Endothelial cell of umbilical vein (primary cell): ENCODE measurements at regions not wholly inside any gene's neighbourhood (a gene's known extent, or its start where the extent isn't known, plus 50 kb on each side); places are given as distances from the start of the nearest gene placed in this dataset.

Experiments
- BruUV-seq: library from RNA; stranded (reverse); fragments of 400-500 nt; replicated peaks from 2 replicates; lab custom pipeline; 2021; lab: Mats Ljungman, UMichigan
- CTCF ChIA-PET: fragments of 300-600, 350-600 bp; sonication (Branson Sonifier 250); formaldehyde crosslinking; loops from one replicate; lab custom pipeline; 2021; ENCODE audit warnings: antibody characterized with exemption, inconsistent platforms; lab: Charles Lee
- POLR2A ChIA-PET: fragments of 300-600, 350-600 bp; sonication (Branson Sonifier 250); formaldehyde crosslinking; loops from one replicate; lab custom pipeline; 2021; ENCODE audit warnings: antibody characterized with exemption, inconsistent platforms; lab: Charles Lee
- DNase-seq: peaks from one replicate; pipeline ENCODE4 v3.0.0-alpha.2; 2011; ENCODE audit warnings: low read depth, low spot score
- FAIRE-seq: peaks from 2 replicates; lab custom pipeline; 2011; peaks lifted over from hg19 to GRCh38; lab: Jason Lieb, UNC
- H2AFZ ChIP-seq: 2 replicates; pipeline ENCODE4 v1.6.0; 2012; ENCODE audit warnings: low read depth, low read length, control low read depth, inconsistent platforms
- H3K27ac ChIP-seq: 2 replicates; pipeline ENCODE4 v1.5.1; 2011; ENCODE audit warnings: low read depth, mild to moderate bottlenecking, control low read depth, low read length, moderate library complexity; ENCODE audit not compliant: insufficient read depth
- H3K27me3 ChIP-seq, 2 experiments: 2 replicates each; pipeline versions ENCODE4 v1.6.0 to v1.6.1; 2011; ENCODE audit warnings: low read length in 2 of 2, mixed read lengths in 1 of 2; ENCODE audit not compliant: control insufficient read depth in 2 of 2, insufficient read depth in 2 of 2
- H3K36me3 ChIP-seq, 2 experiments: 2 replicates in 1 of 2; 3 replicates in 1 of 2; pipeline ENCODE4 v1.5.1; 2011; ENCODE audit warnings: low read length in 2 of 2, mild to moderate bottlenecking in 1 of 2, moderate library complexity in 1 of 2; ENCODE audit not compliant: control insufficient read depth in 2 of 2, insufficient read depth in 2 of 2; ENCODE audit errors: extremely low read depth in 1 of 2
- H3K4me1 ChIP-seq: 3 replicates; pipeline ENCODE4 v1.5.1; 2011; ENCODE audit warnings: mild to moderate bottlenecking, low read length; ENCODE audit not compliant: control insufficient read depth, insufficient read depth; ENCODE audit errors: extremely low read depth
- H3K4me2 ChIP-seq: 2 replicates; pipeline ENCODE4 v1.6.1; 2011; ENCODE audit warnings: low read length, control low read depth, mixed read lengths; ENCODE audit not compliant: insufficient read depth
- H3K4me3 ChIP-seq, 3 experiments: fragments of 200-600 bp in 1 of 3; sonication (generic), shearing (Covaris generic) in 1 of 3; replicated peaks in 1 of 3; 2 replicates each; pipeline ENCODE4 v1.5.1; 2011 to 2016; ENCODE audit warnings: control low read depth in 3 of 3, low read length in 3 of 3, mild to moderate bottlenecking in 2 of 3, inconsistent platforms in 1 of 3, low read depth in 1 of 3, moderate library complexity in 1 of 3; ENCODE audit not compliant: insufficient read depth in 1 of 3
- H3K79me2 ChIP-seq: 2 replicates; pipeline ENCODE4 v1.6.0; 2012; ENCODE audit warnings: low read length, inconsistent platforms; ENCODE audit not compliant: control insufficient read depth, insufficient read depth
- H3K9ac ChIP-seq: replicated peaks from 2 replicates; pipeline ENCODE3; 2011; ENCODE audit warnings: low read length, control low read depth; ENCODE audit not compliant: insufficient read depth; ENCODE audit errors: extremely low read depth
- H3K9me1 ChIP-seq: replicated peaks from 3 replicates; pipeline ENCODE4 v1.6.0; 2011; ENCODE audit warnings: mild to moderate bottlenecking, low read length; ENCODE audit not compliant: control insufficient read depth, insufficient read depth; ENCODE audit errors: extremely low read depth
- H3K9me3 ChIP-seq: replicated peaks from 2 replicates; pipeline ENCODE4 v1.5.1; 2012; ENCODE audit warnings: low read length, inconsistent platforms; ENCODE audit not compliant: control insufficient read depth, insufficient read depth
- H4K20me1 ChIP-seq: replicated peaks from 2 replicates; pipeline ENCODE3; 2011; ENCODE audit warnings: mild to moderate bottlenecking, low read length; ENCODE audit not compliant: control insufficient read depth, insufficient read depth; ENCODE audit errors: extremely low read depth
- EZH2 ChIP-seq: IDR thresholded peaks from 2 replicates; pipeline ENCODE4 v1.6.1; 2012; ENCODE audit warnings: borderline replicate concordance, low read depth, mild to moderate bottlenecking, moderate library complexity, low read length, inconsistent platforms; ENCODE audit not compliant: severe bottlenecking
- FOS ChIP-seq: IDR thresholded peaks from 2 replicates; pipeline ENCODE4 v1.6.1; 2011; ENCODE audit warnings: mild to moderate bottlenecking, low read length, moderate library complexity, borderline replicate concordance; ENCODE audit not compliant: insufficient read depth
- GATA2 ChIP-seq: IDR thresholded peaks from 2 replicates; pipeline ENCODE4 v1.7.0; 2011; ENCODE audit warnings: low read depth, mild to moderate bottlenecking, moderate library complexity, mixed read lengths, low read length; ENCODE audit not compliant: insufficient read length, insufficient read depth
- JUN ChIP-seq: IDR thresholded peaks from 2 replicates; pipeline ENCODE4 v1.6.1; 2011; ENCODE audit warnings: borderline replicate concordance, low read depth; ENCODE audit not compliant: insufficient read length, insufficient read depth
- MYC ChIP-seq: IDR thresholded peaks from one replicate; pipeline ENCODE4 v1.6.1; 2011; ENCODE audit warnings: mild to moderate bottlenecking, low read depth, low read length
- POLR2A ChIP-seq: IDR thresholded peaks from 2 replicates; pipeline ENCODE4 v1.6.1; 2012; ENCODE audit warnings: low read depth, mild to moderate bottlenecking, control low read depth, low read length
- POLR2AphosphoS5 ChIP-seq: IDR thresholded peaks from 2 replicates; pipeline ENCODE4 v1.6.1; 2012; ENCODE audit warnings: low read depth, mild to moderate bottlenecking, control low read depth, low read length, moderate library complexity; ENCODE audit not compliant: insufficient read depth
- dilution Hi-C: fragments of 300-500 bp; cut with MboI; formaldehyde crosslinking; loops from one replicate; pipeline ENCODE4 v1.15.0; 2019; ENCODE audit warnings: low sequenced_read_pairs; ENCODE audit not compliant: extremely low pct_ligation_motif_present
- intact Hi-C: fragments of 100-400 bp; cut with micrococcal nuclease; formaldehyde crosslinking; loops from one replicate; pipeline ENCODE4 v1.10.0; 2022
- TF ChIP-seq, protein P1 (sequence below), 2 donors: IDR thresholded peaks; 1 replicate in 1 of 2; 2 replicates in 1 of 2; pipeline ENCODE4 v1.5.1; 2011; ENCODE audit warnings: low read length in 2 of 2, mild to moderate bottlenecking in 2 of 2, moderate library complexity in 2 of 2, control low read depth in 1 of 2, inconsistent platforms in 1 of 2, low read depth in 1 of 2; ENCODE audit not compliant: insufficient read depth in 1 of 2; ENCODE audit errors: extremely low read depth in 1 of 2
- TF ChIP-seq, protein P2 (sequence below): IDR thresholded peaks from 2 replicates; pipeline ENCODE4 v1.6.1; 2011; ENCODE audit not compliant: insufficient read depth, insufficient read length

DNA sequence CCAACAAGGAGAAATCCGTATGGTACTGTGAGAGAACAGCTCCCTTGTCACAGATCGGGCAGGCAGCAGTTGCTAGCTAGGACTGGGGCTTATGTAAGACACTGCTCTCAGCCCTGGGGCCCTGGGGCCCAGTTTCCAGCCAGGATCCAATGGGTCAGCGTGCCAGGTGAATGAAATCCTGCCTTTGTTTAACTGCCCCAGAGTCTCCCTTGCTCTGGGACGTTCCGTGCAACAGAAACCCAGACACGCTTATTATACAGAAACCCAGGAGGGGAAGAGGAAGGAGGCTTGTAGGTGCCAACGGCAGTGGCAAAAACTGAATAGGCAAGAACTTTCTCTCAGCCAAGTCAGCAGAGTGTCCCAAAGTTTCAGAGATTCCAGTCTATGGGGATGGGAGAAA is 110.6 kb downstream of the DIO2 start:
- ChIA-PET POLR2A (no interaction called here), CTCF (no interaction called here)
- no peak overlapping the region for H3K4me3 ChIP-seq
- H3K9me1 ChIP-seq = no peaks in the 10 kb centered on the region
- DNase-seq = no peak
- H3K27me3 ChIP-seq = no peaks in the 10 kb centered on the region
- no peak for TF ChIP-seq POLR2A
- no peak for TF ChIP-seq MYC
- TF ChIP-seq POLR2AphosphoS5 = no peak
- no peak for TF ChIP-seq GATA2
- TF ChIP-seq JUN = no peak
- no peak for TF ChIP-seq FOS
- TF ChIP-seq EZH2 = no peak
- TF ChIP-seq, protein P1, sequence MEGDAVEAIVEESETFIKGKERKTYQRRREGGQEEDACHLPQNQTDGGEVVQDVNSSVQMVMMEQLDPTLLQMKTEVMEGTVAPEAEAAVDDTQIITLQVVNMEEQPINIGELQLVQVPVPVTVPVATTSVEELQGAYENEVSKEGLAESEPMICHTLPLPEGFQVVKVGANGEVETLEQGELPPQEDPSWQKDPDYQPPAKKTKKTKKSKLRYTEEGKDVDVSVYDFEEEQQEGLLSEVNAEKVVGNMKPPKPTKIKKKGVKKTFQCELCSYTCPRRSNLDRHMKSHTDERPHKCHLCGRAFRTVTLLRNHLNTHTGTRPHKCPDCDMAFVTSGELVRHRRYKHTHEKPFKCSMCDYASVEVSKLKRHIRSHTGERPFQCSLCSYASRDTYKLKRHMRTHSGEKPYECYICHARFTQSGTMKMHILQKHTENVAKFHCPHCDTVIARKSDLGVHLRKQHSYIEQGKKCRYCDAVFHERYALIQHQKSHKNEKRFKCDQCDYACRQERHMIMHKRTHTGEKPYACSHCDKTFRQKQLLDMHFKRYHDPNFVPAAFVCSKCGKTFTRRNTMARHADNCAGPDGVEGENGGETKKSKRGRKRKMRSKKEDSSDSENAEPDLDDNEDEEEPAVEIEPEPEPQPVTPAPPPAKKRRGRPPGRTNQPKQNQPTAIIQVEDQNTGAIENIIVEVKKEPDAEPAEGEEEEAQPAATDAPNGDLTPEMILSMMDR (IDR thresholded peaks at IDR 0.05; ENCODE audit: extremely low read depth in 1 of 2, insufficient read depth in 1 of 2, low read depth in 1 of 2, low read length in 2 of 2) = no peak
- TF ChIP-seq, protein P2, sequence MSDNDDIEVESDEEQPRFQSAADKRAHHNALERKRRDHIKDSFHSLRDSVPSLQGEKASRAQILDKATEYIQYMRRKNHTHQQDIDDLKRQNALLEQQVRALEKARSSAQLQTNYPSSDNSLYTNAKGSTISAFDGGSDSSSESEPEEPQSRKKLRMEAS = no peak
- no peak overlapping the region for H2AFZ ChIP-seq
- H3K9ac ChIP-seq = no peak overlapping the region
- dilution Hi-C loops = no loop called here
- H3K4me1 ChIP-seq = no peaks in the 10 kb centered on the region
- H3K27ac ChIP-seq = no peak overlapping the region
- intact Hi-C loops = no loop called here
- no peak for FAIRE-seq
- BruUV-seq = no TSS peak
- no peaks in the 10 kb centered on the region for H4K20me1 ChIP-seq
- H3K36me3 ChIP-seq = no peaks in the 10 kb centered on the region
- H3K79me2 ChIP-seq = no peaks in the 10 kb centered on the region
- no peak overlapping the region for H3K4me2 ChIP-seq
- H3K9me3 ChIP-seq = peaks cover 3% of the 10 kb centered on the region
